Upper lobe of left lung (tissue), 6 donors: ENCODE measurements at regions not wholly inside any gene's neighbourhood (a gene's known extent, or its start where the extent isn't known, plus 50 kb on each side); places are given as distances from the start of the nearest gene placed in this dataset.

Experiments used
- ATAC-seq, 2 donors: fragments of 200-7000 bp; cut with Tn5 transposase; one replicate each; pipeline ENCODE4 v1.9.1; 2022; ENCODE audit warnings: mild to moderate bottlenecking in 2 of 2, moderate library complexity in 2 of 2; ENCODE audit not compliant: low FRiP score in 2 of 2
- DNase-seq, 2 donors: peaks; one replicate each; pipeline ENCODE4 v3.0.0-alpha.2; 2019 to 2020
- H3K27ac ChIP-seq, 4 donors: fragments of 200-600 bp; sonication (generic); one replicate each; pipeline ENCODE4 v1.5.1; 2016 to 2019
- H3K27me3 ChIP-seq, 4 donors: fragments of 200-600 bp; sonication (generic); one replicate each; pipeline ENCODE4 v1.5.1; 2017 to 2019
- H3K36me3 ChIP-seq, 4 donors: fragments of 200-600 bp; sonication (generic); one replicate each; pipeline ENCODE4 v1.5.1; 2016 to 2019
- H3K4me1 ChIP-seq, 4 donors: fragments of 200-600 bp; sonication (generic); one replicate each; pipeline ENCODE4 v1.5.1; 2018 to 2019
- H3K4me3 ChIP-seq, 4 donors: fragments of 200-600 bp; sonication (generic); one replicate each; pipeline ENCODE4 v1.5.1; 2017 to 2019; ENCODE audit warnings: mild to moderate bottlenecking in 2 of 4, moderate library complexity in 1 of 4
- H3K9me3 ChIP-seq, 4 donors: fragments of 200-600 bp; sonication (generic); one replicate each; pipeline ENCODE4 v1.5.1; 2018 to 2019
- EP300 ChIP-seq, 4 donors: sonication (generic); formaldehyde crosslinking; IDR thresholded peaks; one replicate each; pipeline ENCODE4 v1.5.1; 2017; ENCODE audit warnings: antibody characterized with exemption in 4 of 4, control low read depth in 2 of 4
- POLR2A ChIP-seq, 4 donors: fragments of 450-650 bp; IDR thresholded peaks; one replicate each; pipeline ENCODE4 v1.5.1; 2016 to 2017; ENCODE audit warnings: antibody characterized with exemption in 4 of 4, mild to moderate bottlenecking in 2 of 4
- POLR2AphosphoS5 ChIP-seq, 2 donors: sonication (generic); formaldehyde crosslinking; IDR thresholded peaks; one replicate each; pipeline ENCODE4 v1.5.1; 2017; ENCODE audit warnings: antibody characterized with exemption in 2 of 2
- WGBS, 2 donors: methylation state at CpG; one replicate each; pipeline ENCODE4 v1.1.5; 2017 to 2018; 5-methylcytosine and 5-hydroxymethylcytosine counted together
- TF ChIP-seq, protein P1 (sequence below), 6 experiments: fragments of 450-650 bp in 4 of 6; fragments of 200-600 bp in 2 of 6; sonication (generic) in 2 of 6; IDR thresholded peaks; one replicate each; pipeline ENCODE4 v1.5.1; 2016 to 2019; ENCODE audit warnings: antibody characterized with exemption in 6 of 6
- donor health status: DM: no; HTN: no; CAD: no; lungs with moderate emphysema.
- donor health status: DM: no; HTN: yes; CAD: no; lungs with severe emphysema.

DNA sequence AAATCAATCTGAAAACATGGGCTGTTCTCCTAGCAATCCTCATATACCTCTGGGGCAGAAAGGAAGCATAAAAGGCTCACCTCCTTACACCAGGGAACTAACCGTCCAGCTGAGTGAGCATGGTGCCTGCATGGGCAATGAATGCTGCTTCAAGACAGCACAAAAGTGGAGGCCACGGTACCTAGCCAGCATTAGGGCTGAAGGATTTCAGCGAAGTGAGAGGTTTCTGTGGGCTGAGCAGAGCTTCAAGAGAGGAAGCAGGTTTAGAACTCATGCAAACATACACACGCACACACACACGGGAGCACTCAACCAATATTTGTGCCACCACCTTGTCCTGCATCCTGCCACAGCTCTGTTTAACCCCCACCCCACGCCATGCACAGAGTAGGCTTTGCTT is 838.5 kb upstream of the TMEM132C start:
- WGBS, 2 donors: 59 to 78% methylated on average over 6 of the region's 6 CpGs
- DNase-seq (no peak), ATAC-seq (no peak)
- Histone ChIP-seq H3K36me3 (no peaks in the 10 kb centered on the region), H3K9me3 (no peaks in the 10 kb centered on the region), H3K27me3 (no peaks in the 10 kb centered on the region), H3K4me3 (no peak overlapping the region), H3K4me1 (no peaks in the 10 kb centered on the region), H3K27ac (no peak overlapping the region)
- no peak for TF ChIP-seq POLR2AphosphoS5 (IDR thresholded peaks at IDR 0.05)
- TF ChIP-seq, protein P1, sequence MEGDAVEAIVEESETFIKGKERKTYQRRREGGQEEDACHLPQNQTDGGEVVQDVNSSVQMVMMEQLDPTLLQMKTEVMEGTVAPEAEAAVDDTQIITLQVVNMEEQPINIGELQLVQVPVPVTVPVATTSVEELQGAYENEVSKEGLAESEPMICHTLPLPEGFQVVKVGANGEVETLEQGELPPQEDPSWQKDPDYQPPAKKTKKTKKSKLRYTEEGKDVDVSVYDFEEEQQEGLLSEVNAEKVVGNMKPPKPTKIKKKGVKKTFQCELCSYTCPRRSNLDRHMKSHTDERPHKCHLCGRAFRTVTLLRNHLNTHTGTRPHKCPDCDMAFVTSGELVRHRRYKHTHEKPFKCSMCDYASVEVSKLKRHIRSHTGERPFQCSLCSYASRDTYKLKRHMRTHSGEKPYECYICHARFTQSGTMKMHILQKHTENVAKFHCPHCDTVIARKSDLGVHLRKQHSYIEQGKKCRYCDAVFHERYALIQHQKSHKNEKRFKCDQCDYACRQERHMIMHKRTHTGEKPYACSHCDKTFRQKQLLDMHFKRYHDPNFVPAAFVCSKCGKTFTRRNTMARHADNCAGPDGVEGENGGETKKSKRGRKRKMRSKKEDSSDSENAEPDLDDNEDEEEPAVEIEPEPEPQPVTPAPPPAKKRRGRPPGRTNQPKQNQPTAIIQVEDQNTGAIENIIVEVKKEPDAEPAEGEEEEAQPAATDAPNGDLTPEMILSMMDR (IDR thresholded peaks at IDR 0.05): no peak
- TF ChIP-seq POLR2A (IDR thresholded peaks at IDR 0.05): no peak
- no peak for TF ChIP-seq EP300 (IDR thresholded peaks at IDR 0.05)

DNA sequence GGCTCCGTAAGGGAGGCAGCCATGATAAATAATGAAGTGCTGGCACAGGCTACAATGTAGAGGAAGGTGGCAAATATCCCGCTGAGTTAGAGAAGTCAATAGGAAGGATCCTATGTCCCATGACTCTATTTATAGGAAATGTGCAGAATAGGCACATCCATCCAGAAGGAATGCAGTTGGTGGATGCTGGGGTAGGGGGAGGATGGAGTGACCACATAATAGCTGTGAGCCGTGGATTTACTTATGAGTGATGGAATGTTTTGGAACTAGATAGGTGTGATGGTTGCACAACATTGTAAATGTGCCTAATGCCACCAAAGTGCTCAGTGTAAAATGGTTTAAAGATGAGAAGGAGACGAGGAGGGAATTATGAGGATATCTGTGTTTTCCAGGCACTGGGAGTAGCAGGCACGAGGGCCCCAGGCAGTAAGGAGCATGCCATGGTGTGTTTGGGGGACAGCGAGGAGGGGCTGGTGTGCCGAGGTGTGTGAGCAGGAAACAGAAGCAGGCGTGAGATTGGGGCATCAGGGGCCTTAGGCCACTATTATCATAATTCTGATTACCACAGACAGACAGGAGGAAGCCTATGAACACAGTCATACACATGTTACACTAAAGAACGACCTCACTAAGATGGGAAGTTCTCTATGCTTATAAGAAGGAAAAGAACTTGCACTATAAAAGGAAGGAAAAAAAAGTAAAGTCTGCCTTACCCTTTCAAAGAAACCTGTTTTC is 837.3 kb upstream of the TMEM132C start:
- no peak for DNase-seq
- ATAC-seq: no peak
- no peaks in the 10 kb centered on the region for H3K27me3 ChIP-seq
- TF ChIP-seq, protein P1 (IDR thresholded peaks at IDR 0.05): no peak
- no peak for TF ChIP-seq EP300 (IDR thresholded peaks at IDR 0.05)
- TF ChIP-seq POLR2AphosphoS5 (IDR thresholded peaks at IDR 0.05): no peak
- TF ChIP-seq POLR2A (IDR thresholded peaks at IDR 0.05): no peak
- no peaks in the 10 kb centered on the region for H3K36me3 ChIP-seq
- 52 to 62% methylated on average over 9 of the region's 9 CpGs for WGBS, 2 donors
- H3K4me1 ChIP-seq: no peaks in the 10 kb centered on the region
- H3K27ac ChIP-seq: no peak overlapping the region
- no peaks in the 10 kb centered on the region for H3K9me3 ChIP-seq
- no peak overlapping the region for H3K4me3 ChIP-seq

DNA sequence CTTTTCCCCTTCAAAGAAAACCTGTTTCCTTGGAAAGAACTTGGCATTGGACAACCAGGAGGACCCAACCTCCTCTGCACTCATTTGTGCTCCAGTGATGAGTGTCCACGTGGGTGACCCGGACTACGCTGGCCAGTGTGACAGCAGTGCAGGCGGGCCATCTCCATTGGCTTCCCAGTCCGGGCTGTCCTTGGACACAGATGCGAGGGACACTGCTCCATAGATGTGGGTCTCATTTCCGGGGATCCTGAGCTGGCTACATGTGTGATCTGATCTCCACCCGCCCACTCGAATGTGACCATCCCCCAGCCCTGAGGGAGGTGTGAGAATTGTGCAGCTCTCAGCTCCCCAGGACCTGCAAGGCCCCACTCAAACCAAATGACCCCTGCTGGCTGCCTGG is 836.6 kb upstream of the TMEM132C start:
- Histone ChIP-seq H3K4me3 (no peak overlapping the region), H3K4me1 (no peaks in the 10 kb centered on the region), H3K27ac (no peak overlapping the region), H3K9me3 (no peaks in the 10 kb centered on the region), H3K36me3 (no peaks in the 10 kb centered on the region), H3K27me3 (no peaks in the 10 kb centered on the region)
- DNase-seq (no peak), ATAC-seq (no peak)
- 75 to 89% methylated on average over 7 to 9 of the region's 9 CpGs for WGBS, 2 donors
- no peak for TF ChIP-seq POLR2A (IDR thresholded peaks at IDR 0.05)
- TF ChIP-seq EP300 (IDR thresholded peaks at IDR 0.05): no peak
- no peak for TF ChIP-seq POLR2AphosphoS5 (IDR thresholded peaks at IDR 0.05)
- TF ChIP-seq, protein P1 (IDR thresholded peaks at IDR 0.05): no peak

DNA sequence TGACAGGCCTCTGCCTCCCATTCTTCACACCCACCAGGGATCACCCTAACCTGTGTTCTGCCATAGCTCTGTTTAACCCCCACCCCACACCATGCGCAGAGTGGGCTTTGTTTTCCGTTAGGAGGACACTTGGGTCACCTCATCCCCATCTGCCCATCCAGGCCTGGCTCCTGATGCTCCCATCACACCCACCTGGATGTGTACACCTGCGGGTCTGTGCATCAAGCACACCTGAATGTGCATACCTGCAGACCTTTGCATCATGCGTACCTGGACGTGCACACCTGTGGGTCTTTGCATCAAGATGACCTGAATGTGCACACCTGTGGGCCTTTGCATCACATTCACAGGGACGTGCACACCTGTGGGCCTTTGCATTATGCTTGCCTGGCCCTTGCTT is 835.8 kb upstream of the TMEM132C start:
- Histone ChIP-seq H3K27me3 (no peaks in the 10 kb centered on the region), H3K4me1 (no peaks in the 10 kb centered on the region), H3K4me3 (no peak overlapping the region), H3K9me3 (no peaks in the 10 kb centered on the region), H3K27ac (no peak overlapping the region), H3K36me3 (no peaks in the 10 kb centered on the region)
- 79 to 89% methylated on average over 6 of the region's 6 CpGs for WGBS, 2 donors
- DNase-seq (no peak), ATAC-seq (peak in 1 of 2 donors; percentile 9)
- no peak for TF ChIP-seq EP300 (IDR thresholded peaks at IDR 0.05)
- no peak for TF ChIP-seq POLR2AphosphoS5 (IDR thresholded peaks at IDR 0.05)
- TF ChIP-seq, protein P1 (IDR thresholded peaks at IDR 0.05): no peak
- no peak for TF ChIP-seq POLR2A (IDR thresholded peaks at IDR 0.05)

DNA sequence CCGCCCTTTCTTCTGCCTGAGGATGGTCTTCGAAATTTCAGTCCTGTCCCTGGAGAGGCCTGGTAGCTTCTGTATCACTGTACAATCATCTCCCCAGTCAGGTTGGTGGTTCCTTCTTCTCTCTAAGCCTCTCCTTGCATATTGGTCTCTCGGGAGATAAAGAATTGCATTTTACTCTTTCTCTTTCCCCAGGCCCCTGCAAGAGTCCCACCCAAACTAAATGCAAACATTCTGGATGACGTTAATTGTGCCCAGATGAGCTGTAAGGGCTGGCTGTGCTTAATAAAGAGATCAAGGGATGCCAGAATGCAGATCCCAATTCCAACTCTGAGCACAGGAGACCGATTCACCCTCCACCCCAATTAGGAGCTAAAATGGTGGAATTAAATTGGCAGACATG is 835.4 kb upstream of the TMEM132C start:
- DNase-seq (no peak), ATAC-seq (no peak)
- Histone ChIP-seq H3K4me3 (no peak overlapping the region), H3K9me3 (no peaks in the 10 kb centered on the region), H3K4me1 (no peaks in the 10 kb centered on the region), H3K27me3 (no peaks in the 10 kb centered on the region), H3K36me3 (no peaks in the 10 kb centered on the region), H3K27ac (no peak overlapping the region)
- 62 to 68% methylated on average over 5 of the region's 5 CpGs for WGBS, 2 donors
- TF ChIP-seq POLR2A (IDR thresholded peaks at IDR 0.05): no peak
- TF ChIP-seq EP300 (IDR thresholded peaks at IDR 0.05): no peak
- TF ChIP-seq POLR2AphosphoS5 (IDR thresholded peaks at IDR 0.05): no peak
- TF ChIP-seq, protein P1 (IDR thresholded peaks at IDR 0.05): no peak
